AG04450 (cell line): ENCODE measurements at regions not wholly inside any gene's neighbourhood (a gene's known extent, or its start where the extent isn't known, plus 50 kb on each side); places are given as distances from the start of the nearest gene placed in this dataset.

Source experiments
- CTCF ChIA-PET: fragments of 300-600, 350-600 bp; formaldehyde crosslinking; extraction: SDS; loops from one replicate; lab custom pipeline; 2022; ENCODE audit warnings: antibody characterized with exemption, inconsistent platforms; lab: Charles Lee
- POLR2A ChIA-PET: fragments of 350-600 bp; formaldehyde crosslinking; extraction: SDS; loops from one replicate; lab custom pipeline; 2021; ENCODE audit warnings: antibody characterized with exemption, inconsistent platforms; lab: Yijun Ruan, JAX
- DNase-seq: peaks from one replicate; pipeline ENCODE4 v3.0.0-alpha.2; 2011; ENCODE audit warnings: low read depth, low spot score
- H3K27ac ChIP-seq: one replicate; pipeline ENCODE4 v1.5.1; 2012; ENCODE audit warnings: low read depth, low read length, control low read depth
- H3K27me3 ChIP-seq: one replicate; pipeline ENCODE4 v1.6.0; 2012; ENCODE audit warnings: low read length; ENCODE audit not compliant: control insufficient read depth, insufficient read depth
- H3K4me3 ChIP-seq: 2 replicates; pipeline ENCODE4 v1.5.1; 2011; ENCODE audit warnings: mild to moderate bottlenecking, low read depth, low read length, control low read depth
- H3K9me3 ChIP-seq: 2 replicates; pipeline ENCODE4 v1.5.1; 2012; ENCODE audit warnings: low read length; ENCODE audit not compliant: control insufficient read depth, insufficient read depth
- TF ChIP-seq, protein P1 (sequence below): IDR thresholded peaks from 2 replicates; pipeline ENCODE4 v1.5.1; 2011; ENCODE audit warnings: low read depth, low read length, control low read depth, inconsistent platforms

DNA sequence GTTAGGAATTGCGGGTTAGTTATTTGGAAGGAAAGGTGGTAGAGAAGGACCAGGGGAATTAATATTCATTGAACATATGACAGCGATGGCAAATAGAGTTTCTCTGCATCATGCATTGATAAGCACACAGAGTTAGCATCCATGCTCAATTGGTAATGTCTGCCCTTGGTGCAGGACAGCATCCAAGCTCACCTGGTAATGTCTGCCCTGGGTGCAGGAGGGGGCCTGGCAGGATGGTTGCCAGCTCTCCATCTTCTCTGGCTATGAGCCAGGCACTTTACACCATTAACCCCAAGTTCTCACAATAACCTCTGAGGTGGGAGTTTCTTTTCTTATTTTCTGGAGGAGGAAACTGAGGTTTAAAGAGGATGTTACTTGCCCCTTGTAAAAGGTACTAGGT is 50.4 kb upstream of the RBFOX2 start:
- TF ChIP-seq, protein P1, sequence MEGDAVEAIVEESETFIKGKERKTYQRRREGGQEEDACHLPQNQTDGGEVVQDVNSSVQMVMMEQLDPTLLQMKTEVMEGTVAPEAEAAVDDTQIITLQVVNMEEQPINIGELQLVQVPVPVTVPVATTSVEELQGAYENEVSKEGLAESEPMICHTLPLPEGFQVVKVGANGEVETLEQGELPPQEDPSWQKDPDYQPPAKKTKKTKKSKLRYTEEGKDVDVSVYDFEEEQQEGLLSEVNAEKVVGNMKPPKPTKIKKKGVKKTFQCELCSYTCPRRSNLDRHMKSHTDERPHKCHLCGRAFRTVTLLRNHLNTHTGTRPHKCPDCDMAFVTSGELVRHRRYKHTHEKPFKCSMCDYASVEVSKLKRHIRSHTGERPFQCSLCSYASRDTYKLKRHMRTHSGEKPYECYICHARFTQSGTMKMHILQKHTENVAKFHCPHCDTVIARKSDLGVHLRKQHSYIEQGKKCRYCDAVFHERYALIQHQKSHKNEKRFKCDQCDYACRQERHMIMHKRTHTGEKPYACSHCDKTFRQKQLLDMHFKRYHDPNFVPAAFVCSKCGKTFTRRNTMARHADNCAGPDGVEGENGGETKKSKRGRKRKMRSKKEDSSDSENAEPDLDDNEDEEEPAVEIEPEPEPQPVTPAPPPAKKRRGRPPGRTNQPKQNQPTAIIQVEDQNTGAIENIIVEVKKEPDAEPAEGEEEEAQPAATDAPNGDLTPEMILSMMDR = no peak
- no peak overlapping the region for H3K4me3 ChIP-seq
- POLR2A ChIA-PET = no interaction called here
- DNase-seq = no peak
- CTCF ChIA-PET = interaction anchor here (11.8 kb wide), 1 partner anchor 13 kb away, joined by 102 read pairs; no protein-coding TSS in a partner anchor
- no peak overlapping the region for H3K27ac ChIP-seq
- H3K9me3 ChIP-seq = no peaks in the 10 kb centered on the region
- peaks cover 2% of the 10 kb centered on the region for H3K27me3 ChIP-seq
